ENCODE measurements at regions not wholly inside any gene's neighbourhood (a gene's known extent, or its start where the extent isn't known, plus 50 kb on each side); places are given as distances from the start of the nearest gene placed in this dataset.

DNA sequence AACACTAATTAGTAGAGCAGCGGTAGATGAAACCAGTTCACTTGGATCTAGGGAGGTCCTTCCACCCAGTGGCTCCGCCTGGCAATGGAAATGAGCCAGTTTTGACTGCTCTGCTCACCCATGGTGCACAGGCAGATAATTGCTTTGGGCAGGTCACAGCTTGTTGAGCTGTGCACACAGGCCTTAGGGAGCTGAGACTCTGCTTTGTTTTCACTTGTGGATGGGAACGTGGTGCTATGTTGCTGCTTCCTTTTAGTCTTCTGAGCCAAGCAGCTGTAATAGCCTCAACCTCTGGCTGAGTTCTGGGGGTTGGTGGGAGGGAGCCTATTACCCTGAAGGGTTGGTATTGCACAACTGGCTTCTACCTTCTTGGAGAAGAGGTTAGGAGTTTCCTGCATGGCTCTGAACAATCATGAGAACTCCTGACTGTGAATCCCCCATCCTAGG is 262.3 kb upstream of the MTNR1B start:
- no peak for TF ChIP-seq RAD21 (conservative IDR thresholded peaks at IDR 0.05)
- TF ChIP-seq, protein P1, sequence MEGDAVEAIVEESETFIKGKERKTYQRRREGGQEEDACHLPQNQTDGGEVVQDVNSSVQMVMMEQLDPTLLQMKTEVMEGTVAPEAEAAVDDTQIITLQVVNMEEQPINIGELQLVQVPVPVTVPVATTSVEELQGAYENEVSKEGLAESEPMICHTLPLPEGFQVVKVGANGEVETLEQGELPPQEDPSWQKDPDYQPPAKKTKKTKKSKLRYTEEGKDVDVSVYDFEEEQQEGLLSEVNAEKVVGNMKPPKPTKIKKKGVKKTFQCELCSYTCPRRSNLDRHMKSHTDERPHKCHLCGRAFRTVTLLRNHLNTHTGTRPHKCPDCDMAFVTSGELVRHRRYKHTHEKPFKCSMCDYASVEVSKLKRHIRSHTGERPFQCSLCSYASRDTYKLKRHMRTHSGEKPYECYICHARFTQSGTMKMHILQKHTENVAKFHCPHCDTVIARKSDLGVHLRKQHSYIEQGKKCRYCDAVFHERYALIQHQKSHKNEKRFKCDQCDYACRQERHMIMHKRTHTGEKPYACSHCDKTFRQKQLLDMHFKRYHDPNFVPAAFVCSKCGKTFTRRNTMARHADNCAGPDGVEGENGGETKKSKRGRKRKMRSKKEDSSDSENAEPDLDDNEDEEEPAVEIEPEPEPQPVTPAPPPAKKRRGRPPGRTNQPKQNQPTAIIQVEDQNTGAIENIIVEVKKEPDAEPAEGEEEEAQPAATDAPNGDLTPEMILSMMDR (IDR thresholded peaks at IDR 0.05; ENCODE audit: poor library complexity, severe bottlenecking), result no peak
- TF ChIP-seq, protein P2, sequence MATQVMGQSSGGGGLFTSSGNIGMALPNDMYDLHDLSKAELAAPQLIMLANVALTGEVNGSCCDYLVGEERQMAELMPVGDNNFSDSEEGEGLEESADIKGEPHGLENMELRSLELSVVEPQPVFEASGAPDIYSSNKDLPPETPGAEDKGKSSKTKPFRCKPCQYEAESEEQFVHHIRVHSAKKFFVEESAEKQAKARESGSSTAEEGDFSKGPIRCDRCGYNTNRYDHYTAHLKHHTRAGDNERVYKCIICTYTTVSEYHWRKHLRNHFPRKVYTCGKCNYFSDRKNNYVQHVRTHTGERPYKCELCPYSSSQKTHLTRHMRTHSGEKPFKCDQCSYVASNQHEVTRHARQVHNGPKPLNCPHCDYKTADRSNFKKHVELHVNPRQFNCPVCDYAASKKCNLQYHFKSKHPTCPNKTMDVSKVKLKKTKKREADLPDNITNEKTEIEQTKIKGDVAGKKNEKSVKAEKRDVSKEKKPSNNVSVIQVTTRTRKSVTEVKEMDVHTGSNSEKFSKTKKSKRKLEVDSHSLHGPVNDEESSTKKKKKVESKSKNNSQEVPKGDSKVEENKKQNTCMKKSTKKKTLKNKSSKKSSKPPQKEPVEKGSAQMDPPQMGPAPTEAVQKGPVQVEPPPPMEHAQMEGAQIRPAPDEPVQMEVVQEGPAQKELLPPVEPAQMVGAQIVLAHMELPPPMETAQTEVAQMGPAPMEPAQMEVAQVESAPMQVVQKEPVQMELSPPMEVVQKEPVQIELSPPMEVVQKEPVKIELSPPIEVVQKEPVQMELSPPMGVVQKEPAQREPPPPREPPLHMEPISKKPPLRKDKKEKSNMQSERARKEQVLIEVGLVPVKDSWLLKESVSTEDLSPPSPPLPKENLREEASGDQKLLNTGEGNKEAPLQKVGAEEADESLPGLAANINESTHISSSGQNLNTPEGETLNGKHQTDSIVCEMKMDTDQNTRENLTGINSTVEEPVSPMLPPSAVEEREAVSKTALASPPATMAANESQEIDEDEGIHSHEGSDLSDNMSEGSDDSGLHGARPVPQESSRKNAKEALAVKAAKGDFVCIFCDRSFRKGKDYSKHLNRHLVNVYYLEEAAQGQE (IDR thresholded peaks at IDR 0.05; ENCODE audit: borderline replicate concordance), result no peak

Measured in neural cell (in vitro differentiated cells).